HepG2 (cell line): ENCODE measurements at regions not wholly inside any gene's neighbourhood (a gene's known extent, or its start where the extent isn't known, plus 50 kb on each side); places are given as distances from the start of the nearest gene placed in this dataset.

Source experiments
- ATF1 ChIP-seq: IDR thresholded peaks from 2 replicates; pipeline ENCODE4 v1.6.1; 2016; ENCODE audit warnings: mild to moderate bottlenecking, control low read depth
- GTF3A ChIP-seq: sonication (generic); formaldehyde crosslinking; conservative IDR thresholded peaks from 2 replicates; pipeline ENCODE4 v1.4.0; 2020; ENCODE audit warnings: mild to moderate bottlenecking, missing genetic modification reagents
- HDAC2 ChIP-seq: sonication (generic); formaldehyde crosslinking; IDR thresholded peaks from 2 replicates; pipeline ENCODE4 v1.4.0; 2020; ENCODE audit warnings: missing genetic modification reagents
- HNF1B ChIP-seq: sonication (generic); formaldehyde crosslinking; IDR thresholded peaks from 2 replicates; pipeline ENCODE4 v1.5.1; 2020; ENCODE audit warnings: mild to moderate bottlenecking, moderate library complexity, missing genetic modification reagents
- HOXA3 ChIP-seq: sonication (generic); formaldehyde crosslinking; IDR thresholded peaks from 2 replicates; pipeline ENCODE4 v1.5.0; 2020; ENCODE audit warnings: missing genetic modification reagents
- MAX ChIP-seq: IDR thresholded peaks from 2 replicates; pipeline ENCODE4 v1.6.1; 2012; ENCODE audit warnings: inconsistent platforms
- NFKB2 ChIP-seq: sonication (generic); formaldehyde crosslinking; IDR thresholded peaks from 2 replicates; pipeline ENCODE4 v1.4.0; 2020; ENCODE audit warnings: missing genetic modification reagents, borderline replicate concordance
- PHF20 ChIP-seq: sonication (generic); formaldehyde crosslinking; IDR thresholded peaks from 2 replicates; pipeline ENCODE4 v1.5.0; 2020; ENCODE audit warnings: mild to moderate bottlenecking, missing genetic modification reagents
- REPIN1 ChIP-seq: sonication (generic); formaldehyde crosslinking; IDR thresholded peaks from 2 replicates; pipeline ENCODE4 v1.8.0; 2022; ENCODE audit warnings: missing genetic modification reagents, low read depth, mild to moderate bottlenecking, borderline replicate concordance
- SMYD3 ChIP-seq: sonication (generic); formaldehyde crosslinking; IDR thresholded peaks from 2 replicates; pipeline ENCODE4 v1.8.1; 2023; ENCODE audit warnings: mild to moderate bottlenecking, missing genetic modification reagents
- SOX6 ChIP-seq, 2 experiments: fragments of 450-650 bp in 1 of 2; sonication (generic) in 1 of 2; formaldehyde crosslinking in 1 of 2; IDR thresholded peaks; 2 replicates each; pipeline versions ENCODE4 v1.4.0 to v1.6.1; 2017 to 2020; ENCODE audit warnings: antibody characterized with exemption in 1 of 2, mild to moderate bottlenecking in 1 of 2, missing genetic modification reagents in 1 of 2
- ZBED4 ChIP-seq: sonication (generic); formaldehyde crosslinking; IDR thresholded peaks from 2 replicates; pipeline ENCODE4 v1.4.0; 2020; ENCODE audit warnings: missing genetic modification reagents, borderline replicate concordance
- ZBTB34 ChIP-seq: sonication (generic); formaldehyde crosslinking; IDR thresholded peaks from 2 replicates; pipeline ENCODE4 v1.8.0; 2022; ENCODE audit warnings: mild to moderate bottlenecking, missing genetic modification reagents
- ZNF136 ChIP-seq: sonication (generic); formaldehyde crosslinking; IDR thresholded peaks from 2 replicates; pipeline ENCODE4 v1.8.1; 2022; ENCODE audit warnings: low read depth, mild to moderate bottlenecking, moderate library complexity, missing genetic modification reagents
- ZSCAN5A ChIP-seq: sonication (generic); formaldehyde crosslinking; IDR thresholded peaks from 2 replicates; pipeline ENCODE4 v1.8.0; 2022; ENCODE audit warnings: mild to moderate bottlenecking, missing genetic modification reagents, borderline replicate concordance
- ZUFSP ChIP-seq: sonication (generic); formaldehyde crosslinking; IDR thresholded peaks from 2 replicates; pipeline ENCODE4 v1.9.0; 2021; ENCODE audit warnings: missing genetic modification reagents, mild to moderate bottlenecking, borderline replicate concordance

GRCh38 chr18:31233621-31234275 is 71.1 kb upstream of the DSC1 start (continued):
- TF ChIP-seq ZSCAN5A, result 0 out of 2 replicates have a peak, but pooled peaks have one; percentile 43
- no peak for TF ChIP-seq SMYD3 (CRISPR knock-in tag)
- TF ChIP-seq GTF3A (CRISPR knock-in tag), result no peak
- TF ChIP-seq HDAC2 (CRISPR knock-in tag), result 0 out of 2 replicates have a peak, but pooled peaks have one; percentile 14
- TF ChIP-seq ZNF136 (CRISPR knock-in tag), result 0 out of 2 replicates have a peak, but pooled peaks have one; percentile 45
- no peak for TF ChIP-seq SOX6 (IDR thresholded peaks at IDR 0.05)
- 0 out of 2 replicates have a peak, but pooled peaks have one; percentile 46 for TF ChIP-seq SOX6 (CRISPR knock-in tag; IDR thresholded peaks at IDR 0.05)
- TF ChIP-seq HNF1B (CRISPR knock-in tag), result no peak
- 0 out of 2 replicates have a peak, but pooled peaks have one; percentile 51 for TF ChIP-seq ZBTB34 (CRISPR knock-in tag)
- no peak for TF ChIP-seq ZBED4
- 0 out of 2 replicates have a peak, but pooled peaks have one; percentile 35 for TF ChIP-seq PHF20 (CRISPR knock-in tag)
- TF ChIP-seq ATF1 (CRISPR knock-in tag), result no peak
- 0 out of 2 replicates have a peak, but pooled peaks have one; percentile 24 for TF ChIP-seq MAX
- no peak for TF ChIP-seq ZUFSP (CRISPR knock-in tag)
- TF ChIP-seq NFKB2 (CRISPR knock-in tag), result no peak
- peak; percentile 30; the same call in 1 of the 2 replicates for TF ChIP-seq HOXA3 (CRISPR knock-in tag)
- TF ChIP-seq REPIN1 (CRISPR knock-in tag), result 0 out of 2 replicates have a peak, but pooled peaks have one; percentile 24
